Left lobe of liver (tissue), 2 donors: ENCODE measurements at regions not wholly inside any gene's neighbourhood (a gene's known extent, or its start where the extent isn't known, plus 50 kb on each side); places are given as distances from the start of the nearest gene placed in this dataset.

ENCODE experiments used
- ATAC-seq: fragments of 200-7000 bp; cut with Tn5 transposase; one replicate; pipeline ENCODE4 v1.9.1; 2020; ENCODE audit warnings: mild to moderate bottlenecking, moderate library complexity
- DNase-seq: peaks from one replicate; pipeline ENCODE4 v3.0.0-alpha.2; 2020; ENCODE audit warnings: low spot score
- donor health status: DM: no; HTN: no; CAD: no; lungs with moderate emphysema.
- donor health status: DM: no; HTN: yes; CAD: no.

DNA sequence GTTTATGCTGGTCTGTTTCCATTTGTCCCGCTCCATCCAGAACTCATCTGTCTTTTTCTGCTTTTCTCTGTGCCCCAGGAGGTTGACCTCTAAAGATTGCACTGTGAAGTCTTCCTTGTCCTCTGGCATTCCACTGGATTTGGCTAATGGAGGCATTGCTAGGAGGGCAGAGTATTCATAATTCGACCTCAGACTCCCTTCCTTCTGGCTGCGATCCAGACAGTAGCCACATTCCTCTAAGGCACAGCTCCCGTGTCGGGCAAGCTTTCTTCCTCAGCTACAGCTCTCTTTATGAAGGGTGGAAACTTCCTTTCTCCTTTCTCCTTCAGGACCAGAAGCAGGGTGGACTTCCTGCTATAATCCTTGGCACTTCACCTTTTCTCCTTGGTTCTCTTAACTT, 175.9 kb downstream of the BAMBI start:
- no peak for DNase-seq
- no peak for ATAC-seq

DNA sequence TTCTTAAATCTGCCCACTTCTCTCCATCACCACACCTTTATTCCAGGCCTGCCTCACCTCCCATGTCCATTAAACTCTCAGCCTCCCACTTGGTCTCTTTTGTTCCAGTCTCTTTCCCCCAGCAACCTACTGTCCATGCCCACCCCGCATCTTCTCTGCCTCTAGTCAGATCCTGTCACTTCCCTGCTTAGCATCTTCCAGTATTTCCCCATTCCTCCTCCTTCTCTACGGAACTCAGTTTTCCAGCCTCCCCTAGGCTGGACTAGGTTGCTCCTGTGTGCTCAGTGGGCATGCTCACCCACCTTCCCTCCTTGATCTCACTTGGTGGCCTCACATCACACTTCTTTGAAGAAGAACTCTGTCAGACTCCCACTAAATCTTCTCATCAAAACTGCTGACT, 179.8 kb downstream of the BAMBI start:
- DNase-seq, result no peak

DNA sequence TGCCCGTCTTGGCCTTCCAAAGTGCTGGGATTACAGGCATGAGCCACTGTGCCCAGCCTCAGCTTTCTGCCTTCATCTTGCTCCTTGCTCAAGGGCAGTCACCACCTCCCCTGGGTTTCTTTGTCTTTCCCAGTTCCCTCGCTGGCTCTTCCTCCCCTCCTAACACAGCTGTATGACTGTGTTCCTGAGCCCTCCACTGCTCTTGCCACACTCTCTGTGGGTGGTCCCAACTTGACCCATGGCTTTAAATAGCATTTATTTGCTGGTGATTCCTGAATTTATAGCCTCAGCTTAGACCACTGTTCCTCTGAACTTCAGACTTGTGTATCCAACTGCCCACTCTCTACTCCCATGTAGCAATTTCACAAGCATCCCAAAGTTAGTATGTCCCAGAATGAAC, 181.3 kb downstream of the BAMBI start:
- DNase-seq (no peak), ATAC-seq (no peak)

More for the DNA sequence above, 179.8 kb downstream of the BAMBI start:
- ATAC-seq, result no peak

DNA sequence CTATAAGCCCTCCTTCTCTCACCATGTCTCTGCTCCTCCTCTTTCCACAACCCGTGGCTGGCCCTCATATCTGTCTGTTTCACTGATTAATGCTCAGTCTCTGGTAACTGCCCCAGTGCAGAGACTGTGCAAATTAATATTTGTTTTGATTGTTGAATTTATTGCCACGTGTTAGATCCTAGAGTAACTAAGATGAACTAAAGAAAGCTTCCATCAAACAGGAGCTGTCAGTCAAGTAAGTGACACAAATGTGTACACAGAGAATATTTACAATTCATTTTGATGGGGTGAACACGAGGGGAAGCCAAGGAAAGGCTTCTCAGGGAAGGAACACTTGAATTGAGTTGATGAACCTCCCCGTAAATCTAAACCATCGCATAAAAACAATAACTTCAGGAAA, 182.5 kb downstream of the BAMBI start:
- DNase-seq, result no peak
- ATAC-seq, result no peak

DNA sequence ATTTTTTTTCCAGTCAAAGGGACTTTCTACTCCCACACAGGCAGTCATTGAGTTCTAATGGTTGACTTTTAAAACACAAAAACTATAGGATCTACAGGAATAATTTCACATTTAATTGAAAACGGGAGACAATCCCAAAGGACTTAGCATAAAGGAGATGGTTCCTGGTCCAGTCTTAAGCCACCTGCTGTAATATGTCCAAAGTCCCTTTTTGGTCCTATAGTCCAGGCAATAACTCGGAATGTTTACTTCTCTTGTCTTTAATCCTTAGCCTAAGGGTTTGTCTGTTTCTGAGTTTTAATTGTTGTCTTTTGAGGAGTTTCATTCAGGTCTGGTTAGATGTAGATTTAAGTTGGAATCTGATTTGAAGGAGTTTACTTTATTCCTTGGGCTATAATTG, 184.9 kb downstream of the BAMBI start:
- no peak for DNase-seq
- ATAC-seq, result no peak

DNA sequence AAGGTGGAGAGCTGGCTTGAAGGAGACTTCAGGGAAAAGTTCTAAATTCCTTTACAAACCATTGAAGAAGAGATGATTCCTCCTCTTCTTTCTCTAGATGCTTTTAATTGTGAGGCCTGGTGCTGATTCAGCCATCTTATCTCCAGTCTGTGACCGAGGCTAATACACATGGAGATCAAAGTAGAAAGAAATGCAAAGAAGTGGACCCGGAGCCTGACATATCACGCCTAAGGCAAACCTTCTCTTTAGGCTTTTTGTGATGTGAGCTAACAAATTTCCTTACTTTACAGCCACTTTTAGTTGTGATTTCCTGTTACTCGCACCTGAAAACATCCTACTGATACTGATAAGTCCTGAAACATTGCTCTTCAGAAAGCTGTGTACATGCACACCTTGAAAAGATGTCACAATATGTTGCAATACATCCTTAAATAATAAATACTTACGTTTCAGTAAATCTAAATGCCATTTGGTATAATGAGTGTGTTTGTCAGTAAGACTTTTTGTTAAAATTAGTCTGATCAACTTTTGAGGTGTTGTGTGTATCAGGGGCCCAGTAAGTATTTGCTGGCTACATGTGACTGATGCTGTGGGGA, 192.4 kb downstream of the BAMBI start:
- DNase-seq (no peak), ATAC-seq (no peak)

DNA sequence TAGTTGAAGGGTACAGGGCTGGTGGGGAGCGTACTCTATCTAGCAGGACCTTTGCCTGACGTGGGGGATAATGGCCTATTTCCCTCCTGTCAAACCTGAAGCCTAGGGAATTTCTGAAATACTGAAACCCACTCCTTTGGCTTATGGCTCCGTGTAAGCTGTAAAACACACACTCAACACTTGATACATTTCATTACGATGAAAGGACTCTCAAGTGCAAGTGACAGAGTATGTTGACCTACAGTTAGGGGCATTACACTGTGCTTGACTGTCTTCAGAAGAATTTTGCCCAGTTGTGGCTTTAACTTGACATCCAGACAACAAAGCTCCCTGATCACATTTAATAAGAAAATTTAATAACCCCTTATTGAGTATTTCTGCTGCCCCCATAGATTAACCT, 194.3 kb downstream of the BAMBI start:
- no peak for DNase-seq
- ATAC-seq, result no peak

DNA sequence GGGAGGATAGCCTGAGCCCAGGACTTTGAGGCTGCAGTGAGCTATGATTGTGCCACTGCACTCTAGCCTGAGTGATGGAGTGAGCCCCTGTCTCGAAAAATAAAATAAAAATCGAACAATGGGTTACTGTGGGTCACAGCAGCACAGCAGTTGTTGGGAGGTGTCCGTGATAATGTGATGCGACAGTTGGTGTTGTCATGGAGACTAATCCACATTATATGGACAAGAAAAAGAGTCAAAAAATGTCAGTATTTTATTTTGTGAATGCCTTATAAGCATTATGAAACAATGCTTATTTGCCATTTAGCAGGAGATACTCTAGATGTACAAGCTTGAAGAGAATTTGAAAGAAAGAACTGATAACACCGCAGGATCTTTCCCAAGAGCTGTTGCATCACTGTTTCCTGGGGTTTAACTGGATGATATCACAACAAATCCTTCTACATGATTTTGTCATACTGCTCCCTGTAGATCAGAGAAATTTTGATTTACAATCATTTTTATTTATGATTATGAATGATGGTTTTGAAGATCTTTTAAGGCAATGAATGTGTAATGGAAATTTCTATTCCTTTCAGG, 195.4 kb downstream of the BAMBI start:
- peak; percentile 54 for ATAC-seq
- DNase-seq, result no peak

DNA sequence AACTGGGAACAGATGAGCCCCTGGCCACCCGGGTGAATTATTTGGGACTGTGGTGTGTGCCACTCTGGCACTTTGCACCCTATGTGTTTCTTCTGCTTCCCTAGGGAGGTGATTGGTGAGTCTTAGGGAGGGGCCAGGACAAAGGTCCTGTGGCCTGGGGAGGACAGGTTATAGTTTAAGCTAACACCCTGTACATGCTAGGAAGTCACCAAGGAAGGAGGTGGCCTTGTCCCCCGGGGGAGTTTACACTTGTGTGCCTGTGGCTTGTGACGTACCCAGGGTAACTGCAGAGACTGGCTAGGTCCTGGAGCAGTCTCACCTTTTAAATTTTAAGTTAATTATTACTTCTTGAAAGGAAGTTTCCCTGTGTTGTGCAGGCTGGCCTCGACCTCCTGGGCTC, 196.2 kb downstream of the BAMBI start:
- ATAC-seq (peak; percentile 88), DNase-seq (peak; percentile 72)

DNA sequence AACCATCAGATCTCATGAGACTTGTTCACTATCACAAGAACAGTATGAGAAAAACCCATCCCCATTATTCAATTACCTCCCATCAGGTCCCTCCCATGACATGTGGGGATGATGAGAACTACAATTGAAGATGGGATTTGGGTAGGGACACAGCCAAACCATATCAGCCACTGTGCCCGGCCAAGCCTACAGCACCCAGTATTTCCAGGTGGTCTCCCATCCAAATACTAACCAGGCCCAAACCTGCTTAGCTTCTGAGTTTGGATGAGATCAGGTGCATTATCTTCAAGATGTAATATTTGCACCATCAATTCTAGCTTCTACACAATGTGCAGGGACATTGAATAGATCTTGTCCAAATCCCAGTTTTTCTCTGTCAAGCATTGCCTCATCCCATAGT, 196.9 kb downstream of the BAMBI start:
- ATAC-seq, result no peak
- DNase-seq, result no peak

DNA sequence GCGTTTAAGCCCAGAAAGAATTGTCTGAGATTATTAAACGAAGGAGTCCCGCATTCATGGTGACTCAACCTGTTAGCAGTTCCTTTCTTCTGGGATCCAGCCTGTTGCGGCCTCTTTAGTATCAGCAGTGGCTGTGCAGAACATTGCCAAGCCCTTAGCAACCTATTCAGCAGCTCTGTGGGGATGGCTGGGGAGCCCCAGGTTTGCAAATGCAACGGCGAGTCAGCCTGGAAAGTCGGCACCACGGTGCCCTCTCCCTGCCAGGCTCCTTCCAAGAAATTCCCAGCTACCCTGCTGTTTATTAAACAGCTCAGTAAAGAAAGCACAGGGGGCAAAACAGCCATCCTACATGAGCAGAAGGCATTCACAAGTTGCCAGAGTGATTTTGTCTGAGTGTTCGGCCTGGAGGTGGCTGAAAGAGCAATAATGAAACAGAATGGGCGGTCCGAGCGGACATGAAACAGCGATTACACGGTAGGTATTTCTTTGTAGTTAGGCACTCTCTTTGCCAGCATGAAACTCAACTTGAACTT, 198.3 kb downstream of the BAMBI start:
- ATAC-seq, result no peak
- no peak for DNase-seq

DNA sequence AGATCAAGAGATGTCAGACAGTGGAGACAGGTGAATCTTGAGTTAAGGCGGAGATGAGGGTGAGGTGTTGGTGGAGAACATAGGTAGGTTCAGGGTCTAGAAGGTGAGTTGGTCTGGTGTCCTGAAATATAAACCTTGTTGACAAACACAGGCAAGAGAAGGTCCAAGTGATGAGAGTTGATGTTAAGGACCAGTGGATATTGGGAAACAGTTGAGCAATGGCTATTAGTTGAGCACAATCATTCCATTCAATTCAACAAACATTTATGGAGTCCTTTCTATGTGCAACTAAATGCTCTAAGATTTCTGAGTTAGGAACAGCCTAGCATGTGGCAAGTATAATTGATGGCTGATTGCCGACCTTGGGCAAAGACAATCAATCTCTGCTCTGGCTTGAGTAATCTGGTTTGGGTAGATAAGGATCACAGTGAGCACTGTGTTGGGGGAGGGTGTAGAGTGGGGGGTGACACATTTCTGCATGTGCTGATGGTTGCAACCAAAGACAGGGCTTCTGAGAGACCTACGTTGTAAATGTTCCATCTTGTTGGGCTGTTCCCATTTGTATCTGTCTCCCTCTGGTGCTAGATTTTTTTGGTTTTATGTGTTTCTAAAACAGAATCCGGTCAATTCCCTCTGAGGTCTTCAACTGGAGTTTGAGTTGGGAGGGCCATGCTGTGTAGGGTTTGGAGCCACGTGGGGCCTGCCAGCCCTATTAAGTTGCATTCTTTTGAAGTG, 201.1 kb downstream of the BAMBI start:
- ATAC-seq (peak; percentile 43), DNase-seq (no peak)

DNA sequence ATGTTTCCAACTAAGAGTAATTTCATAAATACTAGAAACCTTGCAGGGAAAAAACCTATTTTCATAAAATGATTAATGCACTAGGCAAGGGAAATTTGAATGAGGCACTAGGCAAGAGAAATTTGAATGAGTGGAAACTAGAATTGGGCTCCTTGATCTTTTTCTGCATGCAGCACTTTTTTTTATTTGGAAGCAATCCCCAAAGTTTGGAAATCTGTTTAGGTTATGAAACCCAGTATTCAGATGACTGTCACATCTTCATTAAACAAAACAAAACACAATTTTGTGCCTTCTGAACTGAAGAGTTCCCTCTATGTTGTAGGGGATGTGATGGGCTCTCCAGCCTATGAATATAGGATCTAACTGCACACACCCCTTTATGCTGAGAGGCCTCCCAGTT, 201.9 kb downstream of the BAMBI start:
- no peak for DNase-seq
- peak; percentile 15 for ATAC-seq

DNA sequence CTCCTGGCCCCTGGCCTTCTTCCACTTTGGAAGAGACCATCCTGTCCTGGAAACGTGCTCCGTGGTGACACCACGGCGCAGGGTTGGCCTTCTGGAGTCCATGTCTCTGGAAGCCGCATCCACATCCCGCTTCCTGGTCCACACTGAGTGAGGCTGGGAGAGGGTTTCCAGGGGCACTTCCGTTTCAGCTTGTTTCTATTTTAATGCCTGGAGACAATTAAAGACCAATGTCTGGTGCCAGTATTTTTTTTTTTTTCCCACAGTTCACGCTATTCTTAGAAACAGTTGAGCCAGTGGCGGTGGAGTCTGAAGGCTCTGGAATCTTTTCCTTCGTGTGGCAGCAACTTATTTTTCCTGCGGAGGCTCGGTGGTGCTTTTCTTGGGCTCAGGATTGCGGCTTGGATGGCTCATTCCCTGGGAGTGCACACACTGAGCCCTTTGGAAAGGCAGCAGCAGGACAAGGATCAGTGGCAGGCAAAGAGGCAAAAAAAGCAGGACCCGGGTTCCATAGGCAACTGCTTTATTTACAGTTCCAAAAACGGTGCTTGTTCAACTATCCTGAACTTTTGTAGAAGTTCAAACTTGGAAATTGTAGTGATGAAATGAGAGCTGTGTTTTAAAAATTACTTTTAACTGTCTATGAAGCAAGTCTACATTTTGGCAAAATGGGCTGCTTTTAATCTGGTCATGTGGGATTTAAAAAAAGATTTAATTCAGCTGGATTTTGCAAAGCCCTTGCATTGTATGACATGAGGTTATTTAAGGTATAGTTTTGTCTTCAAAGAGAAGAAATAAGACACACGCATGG, 202.8 kb downstream of the BAMBI start:
- ATAC-seq, result peak; percentile 41
- DNase-seq, result peak; percentile 53

DNA sequence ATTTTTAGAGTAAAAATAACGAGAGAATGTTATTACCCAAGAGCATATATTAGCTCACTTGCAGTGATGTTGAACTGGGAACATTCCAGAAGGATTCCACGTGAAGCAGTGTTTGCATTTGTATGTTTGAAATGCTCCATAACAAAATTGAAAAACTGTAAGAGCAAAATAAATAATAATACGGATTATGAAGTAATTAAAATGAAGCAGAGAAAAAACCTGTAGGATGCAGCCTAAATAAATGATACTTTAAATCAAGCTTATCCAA, 203.3 kb downstream of the BAMBI start:
- ATAC-seq, result no peak
- DNase-seq, result no peak

DNA sequence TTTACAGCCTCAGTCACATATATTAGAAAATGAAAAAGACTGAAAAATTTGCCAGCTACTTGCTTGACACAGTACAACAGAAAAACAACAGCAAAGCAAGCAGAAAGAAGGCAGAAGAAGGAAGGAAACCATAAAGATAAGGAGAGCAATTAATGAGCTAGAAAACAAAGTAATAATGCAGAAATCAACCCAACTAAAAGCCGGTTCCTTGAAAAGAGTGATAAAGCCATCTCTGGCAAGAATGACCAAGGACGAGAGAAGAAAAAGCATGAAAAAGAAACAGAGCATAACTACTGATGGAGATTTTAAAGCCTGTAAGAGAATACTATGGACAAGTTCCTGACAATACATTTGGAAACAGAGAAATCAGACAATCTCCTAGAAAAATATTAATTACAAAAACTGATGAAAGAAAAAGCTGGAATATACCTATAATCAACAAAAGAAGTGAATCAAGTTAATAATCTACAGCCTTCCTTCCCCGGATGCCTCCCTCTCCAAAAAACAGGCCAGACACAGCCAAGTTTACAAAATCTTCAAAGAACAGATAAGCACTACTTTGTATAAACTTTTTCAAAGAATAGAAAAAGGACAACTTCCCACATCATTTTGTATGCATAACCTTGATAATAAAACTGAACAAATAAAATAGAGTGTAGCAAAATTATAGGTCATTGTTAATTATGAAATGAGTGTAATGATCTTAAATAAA, 204.0 kb downstream of the BAMBI start:
- ATAC-seq (peak; percentile 66), DNase-seq (no peak)

DNA sequence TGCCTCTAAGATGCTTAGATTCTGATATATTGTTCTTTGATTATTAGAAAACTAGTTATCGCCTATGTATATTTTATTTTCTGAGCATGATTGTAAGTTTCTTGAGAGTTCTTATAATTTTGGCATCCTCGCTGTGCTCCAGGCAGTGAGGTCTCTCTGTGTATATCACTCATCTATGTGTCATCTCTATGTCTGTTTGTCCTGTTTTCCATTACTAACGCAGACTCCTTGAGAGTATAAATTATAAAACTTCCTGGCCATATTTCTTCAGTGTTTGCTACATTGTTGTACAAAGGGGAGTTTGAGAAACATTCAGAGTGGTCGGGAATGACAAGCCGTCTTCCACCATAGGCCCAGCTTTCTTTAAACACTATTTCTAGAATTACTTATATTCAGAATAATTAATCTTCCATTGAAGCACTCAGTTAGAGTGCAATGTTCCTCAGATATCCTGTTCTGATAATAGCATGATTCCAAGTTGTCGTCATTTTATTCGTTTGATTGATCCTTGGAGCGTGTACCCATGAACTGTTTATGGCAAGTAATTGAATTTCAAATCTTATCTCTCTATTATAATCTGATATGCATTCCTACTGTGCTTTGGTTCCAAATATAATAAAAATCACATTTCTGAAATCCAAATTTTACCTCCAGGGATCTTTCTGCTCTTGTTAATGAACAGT, 206.6 kb downstream of the BAMBI start:
- DNase-seq (no peak), ATAC-seq (no peak)

DNA sequence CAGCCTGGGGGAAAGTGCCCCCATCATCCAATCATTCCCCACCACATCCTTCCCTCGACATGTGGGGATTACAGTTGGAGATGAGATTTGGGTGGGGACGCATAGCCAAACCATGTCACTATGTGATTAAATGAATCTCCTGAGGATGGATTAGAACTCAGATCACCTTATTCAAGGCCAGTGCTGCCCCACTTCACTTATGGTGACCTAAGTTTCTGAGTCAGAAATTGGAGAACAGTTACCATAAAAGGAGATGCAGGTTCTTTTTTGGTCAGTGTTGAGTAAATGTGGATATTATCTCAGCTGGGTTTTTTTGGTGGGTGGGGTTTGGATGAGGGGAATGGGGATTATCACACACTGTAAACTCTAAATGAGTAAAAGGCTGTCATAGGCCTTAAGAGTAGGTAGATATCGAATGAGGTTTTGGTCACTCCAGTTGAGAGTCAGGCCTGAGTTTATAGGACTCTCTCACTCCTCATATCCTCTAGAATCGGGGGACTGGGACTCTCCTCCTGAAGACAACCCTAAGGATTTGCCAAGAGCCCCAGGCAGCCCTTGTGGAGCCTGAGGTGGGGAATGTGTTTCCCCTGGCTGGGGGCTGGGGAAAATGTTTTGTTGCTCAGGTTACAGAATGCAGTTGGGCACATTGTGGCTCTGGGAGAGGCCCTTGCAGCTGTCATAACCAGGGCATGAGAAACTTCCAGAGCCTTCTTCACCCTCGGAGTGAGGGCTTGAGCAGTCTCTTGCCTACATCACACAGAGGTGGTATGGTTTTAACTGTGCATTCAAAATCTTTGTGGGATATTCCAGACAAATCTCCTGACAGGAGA, 213.0 kb downstream of the BAMBI start:
- ATAC-seq, result no peak
- no peak for DNase-seq

DNA sequence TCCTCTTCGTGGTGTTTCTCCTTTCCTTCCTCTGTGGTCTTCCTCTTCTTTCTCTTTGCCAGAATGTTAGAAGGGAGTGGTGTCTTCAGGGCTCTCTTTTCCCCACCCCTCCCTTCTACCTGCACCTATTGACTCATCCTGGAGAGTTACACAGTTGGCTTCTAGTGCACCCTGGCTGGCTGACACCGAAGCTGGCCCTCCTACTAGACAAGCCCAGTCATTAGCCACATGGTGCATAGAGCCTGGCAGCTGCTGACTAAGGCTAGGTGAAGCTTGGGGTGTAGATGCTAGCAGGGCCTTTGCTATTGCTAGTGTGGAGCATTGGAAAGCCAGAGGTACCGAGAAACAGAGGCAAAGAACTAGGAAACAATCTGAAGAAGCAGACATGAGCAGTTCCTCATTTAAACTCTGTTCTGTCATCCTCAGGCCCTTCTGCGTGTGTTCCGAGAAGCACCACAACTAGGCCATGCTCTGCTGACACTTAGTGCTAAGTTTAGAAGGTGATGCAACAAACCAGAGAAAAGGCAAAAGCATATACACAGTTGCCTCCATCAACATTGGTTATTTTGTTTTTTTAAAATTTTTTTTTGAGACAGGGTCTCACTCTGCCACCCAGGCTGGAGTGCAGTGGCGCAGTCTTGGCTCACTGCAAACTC, 213.9 kb downstream of the BAMBI start:
- DNase-seq (no peak), ATAC-seq (no peak)
